Prostate gland (tissue), 2 donors: ENCODE measurements at regions not wholly inside any gene's neighbourhood (a gene's known extent, or its start where the extent isn't known, plus 50 kb on each side); places are given as distances from the start of the nearest gene placed in this dataset.

Experiments
- DNase-seq: peaks from one replicate; pipeline ENCODE4 v3.0.0-alpha.2; 2019; ENCODE audit warnings: low spot score
- H3K27ac ChIP-seq, 2 donors: fragments of 200-600 bp; sonication (generic); 2 replicates each; pipeline ENCODE4 v1.5.1; 2017 to 2019
- H3K27me3 ChIP-seq: fragments of 200-600 bp; sonication (generic); replicated peaks from 2 replicates; pipeline ENCODE4 v1.5.1; 2019; ENCODE audit not compliant: insufficient read depth
- H3K36me3 ChIP-seq, 2 donors: fragments of 200-600 bp; sonication (generic); 1 replicate in 1 of 2; 2 replicates in 1 of 2; pipeline versions ENCODE4 v1.5.1 to v1.8.1; 2017 to 2019
- H3K4me1 ChIP-seq: fragments of 200-600 bp; sonication (generic); replicated peaks from 2 replicates; pipeline ENCODE4 v1.5.1; 2019
- H3K4me3 ChIP-seq, 2 donors: fragments of 200-600 bp; sonication (generic); 2 replicates each; pipeline ENCODE4 v1.5.1; 2017 to 2019
- H3K9me3 ChIP-seq: fragments of 200-600 bp; sonication (generic); 2 replicates; pipeline ENCODE4 v1.5.1; 2017
- POLR2A ChIP-seq: fragments of 450-650 bp; IDR thresholded peaks from one replicate; pipeline ENCODE4 v1.6.1; 2016; ENCODE audit warnings: antibody characterized with exemption, mild to moderate bottlenecking
- POLR2AphosphoS5 ChIP-seq: sonication (generic); formaldehyde crosslinking; IDR thresholded peaks from one replicate; pipeline ENCODE4 v1.6.1; 2017; ENCODE audit warnings: antibody characterized with exemption
- WGBS: methylation state at CpG from one replicate; pipeline ENCODE4 v1.1.5; 2018; 5-methylcytosine and 5-hydroxymethylcytosine counted together
- intact Hi-C: fragments of 100-400 bp; cut with DNase I; formaldehyde crosslinking; loops from one replicate; pipeline ENCODE4 v1.14.2; 2022
- TF ChIP-seq, protein P1 (sequence below), 4 experiments: fragments of 200-600 bp in 2 of 4; fragments of 450-650 bp in 2 of 4; sonication (generic) in 2 of 4; IDR thresholded peaks; 1 replicate in 3 of 4; 2 replicates in 1 of 4; pipeline ENCODE4 v1.5.1; 2016 to 2019; ENCODE audit warnings: antibody characterized with exemption in 4 of 4, mild to moderate bottlenecking in 2 of 4, moderate library complexity in 2 of 4

DNA sequence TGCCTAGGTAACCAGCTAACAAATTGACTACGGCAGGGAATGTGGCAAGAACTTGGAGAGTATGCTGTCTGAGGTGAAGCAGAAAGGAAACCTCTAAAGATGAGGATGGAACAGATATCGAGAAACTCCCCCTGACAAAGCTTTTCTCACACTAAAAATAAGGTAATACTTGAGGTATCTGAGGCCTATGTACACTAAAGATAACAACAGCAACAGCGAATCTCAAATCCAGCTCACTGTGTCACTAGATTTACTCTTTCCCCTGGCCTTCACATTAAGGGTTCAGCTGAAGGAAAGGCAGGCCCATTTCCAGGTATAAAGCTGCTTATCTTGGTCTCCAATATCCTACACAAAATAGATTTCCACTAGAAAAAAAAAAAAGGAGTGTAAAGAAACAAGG lies 518.0 kb downstream of the KCNT2 start:
- no peak for TF ChIP-seq POLR2AphosphoS5
- TF ChIP-seq POLR2A, result no peak
- 90% methylated on average over 3 of the region's 3 CpGs for WGBS

DNA sequence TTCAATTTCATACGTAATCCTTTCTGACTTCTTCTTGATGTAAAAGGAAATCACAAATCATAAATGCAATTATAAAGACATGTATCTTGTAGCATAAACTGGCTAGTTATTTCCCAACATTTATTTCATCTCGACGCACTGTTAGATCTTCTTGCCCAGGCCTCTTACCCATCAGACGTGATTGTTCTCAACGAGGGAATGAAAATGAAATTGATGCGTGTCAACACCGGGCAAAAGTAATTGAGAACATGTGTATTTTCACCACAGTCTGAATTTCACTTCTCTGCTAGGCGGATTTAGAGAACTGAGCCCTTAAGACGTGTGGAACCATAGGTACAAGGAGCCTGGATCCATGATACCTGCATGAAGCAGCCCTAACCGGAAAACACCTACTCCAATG lies 519.7 kb downstream of the KCNT2 start:
- Histone ChIP-seq H3K9me3 (no peaks in the 10 kb centered on the region), H3K27me3 (no peaks in the 10 kb centered on the region), H3K36me3 (no peaks in the 10 kb centered on the region), H3K4me1 (no peaks in the 10 kb centered on the region), H3K27ac (no peak overlapping the region), H3K4me3 (no peak overlapping the region)
- no peak for DNase-seq
- intact Hi-C loops, result no loop called here
- 93% methylated on average over 10 of the region's 10 CpGs for WGBS
- TF ChIP-seq POLR2A, result no peak
- TF ChIP-seq, protein P1, sequence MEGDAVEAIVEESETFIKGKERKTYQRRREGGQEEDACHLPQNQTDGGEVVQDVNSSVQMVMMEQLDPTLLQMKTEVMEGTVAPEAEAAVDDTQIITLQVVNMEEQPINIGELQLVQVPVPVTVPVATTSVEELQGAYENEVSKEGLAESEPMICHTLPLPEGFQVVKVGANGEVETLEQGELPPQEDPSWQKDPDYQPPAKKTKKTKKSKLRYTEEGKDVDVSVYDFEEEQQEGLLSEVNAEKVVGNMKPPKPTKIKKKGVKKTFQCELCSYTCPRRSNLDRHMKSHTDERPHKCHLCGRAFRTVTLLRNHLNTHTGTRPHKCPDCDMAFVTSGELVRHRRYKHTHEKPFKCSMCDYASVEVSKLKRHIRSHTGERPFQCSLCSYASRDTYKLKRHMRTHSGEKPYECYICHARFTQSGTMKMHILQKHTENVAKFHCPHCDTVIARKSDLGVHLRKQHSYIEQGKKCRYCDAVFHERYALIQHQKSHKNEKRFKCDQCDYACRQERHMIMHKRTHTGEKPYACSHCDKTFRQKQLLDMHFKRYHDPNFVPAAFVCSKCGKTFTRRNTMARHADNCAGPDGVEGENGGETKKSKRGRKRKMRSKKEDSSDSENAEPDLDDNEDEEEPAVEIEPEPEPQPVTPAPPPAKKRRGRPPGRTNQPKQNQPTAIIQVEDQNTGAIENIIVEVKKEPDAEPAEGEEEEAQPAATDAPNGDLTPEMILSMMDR (IDR thresholded peaks at IDR 0.05), result no peak
- no peak for TF ChIP-seq POLR2AphosphoS5

More for the DNA sequence above, 518.0 kb downstream of the KCNT2 start:
- H3K27me3 ChIP-seq, result no peaks in the 10 kb centered on the region
- no peak overlapping the region for H3K27ac ChIP-seq
- no peaks in the 10 kb centered on the region for H3K4me1 ChIP-seq
- H3K9me3 ChIP-seq, result no peaks in the 10 kb centered on the region
- no peaks in the 10 kb centered on the region for H3K36me3 ChIP-seq
- intact Hi-C loops, result no loop called here
- DNase-seq, result no peak
- H3K4me3 ChIP-seq, result no peak overlapping the region

DNA sequence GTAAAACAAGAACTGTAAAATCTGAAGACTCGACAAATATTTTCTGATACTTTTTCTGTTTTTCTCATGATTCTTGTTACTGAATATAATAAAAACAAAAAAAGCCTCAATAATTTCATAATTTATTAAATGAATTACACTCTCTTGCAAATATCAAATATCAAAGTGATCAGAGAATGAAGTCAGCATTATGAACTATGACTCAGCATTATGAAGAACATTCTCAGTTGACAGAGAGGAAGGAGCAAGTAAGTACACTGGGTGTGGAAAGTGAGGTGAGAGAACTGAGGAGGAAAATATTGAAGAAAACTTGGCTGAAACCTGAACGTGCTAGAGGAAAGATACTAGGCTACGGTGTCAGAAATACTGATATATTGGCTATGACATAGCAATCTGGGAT lies 529.5 kb downstream of the KCNT2 start:
- Histone ChIP-seq H3K4me1 (no peaks in the 10 kb centered on the region), H3K4me3 (no peak overlapping the region), H3K9me3 (no peaks in the 10 kb centered on the region), H3K27ac (no peak overlapping the region), H3K36me3 (no peaks in the 10 kb centered on the region), H3K27me3 (no peaks in the 10 kb centered on the region)
- TF ChIP-seq POLR2AphosphoS5, result no peak
- TF ChIP-seq, protein P1 (IDR thresholded peaks at IDR 0.05), result no peak
- TF ChIP-seq POLR2A, result no peak
- DNase-seq, result no peak
- 86% methylated on average over 3 of the region's 3 CpGs for WGBS
- intact Hi-C loops, result no loop called here

DNA sequence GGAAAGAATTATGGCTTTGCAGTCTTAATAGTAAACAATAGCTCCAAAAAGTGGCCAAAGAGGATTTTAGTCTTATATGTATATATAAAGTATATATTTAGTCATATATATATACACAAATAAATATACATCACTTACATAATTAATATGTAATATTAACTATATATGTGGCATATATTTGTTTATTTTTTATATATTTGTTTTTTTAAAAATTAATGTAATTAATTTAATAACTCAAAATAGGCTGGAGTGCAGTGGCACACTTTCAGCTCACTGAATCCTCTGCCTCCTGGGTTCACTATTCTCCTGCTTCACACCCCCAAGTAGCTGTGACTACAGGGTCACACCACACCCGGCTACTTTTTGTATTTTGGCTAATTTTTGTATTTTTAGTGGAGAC lies 532.6 kb downstream of the KCNT2 start:
- Histone ChIP-seq H3K27ac (no peak overlapping the region), H3K9me3 (no peaks in the 10 kb centered on the region), H3K27me3 (no peaks in the 10 kb centered on the region), H3K4me1 (no peaks in the 10 kb centered on the region), H3K4me3 (no peak overlapping the region), H3K36me3 (no peaks in the 10 kb centered on the region)
- no peak for DNase-seq
- intact Hi-C loops, result no loop called here
- 90% methylated on average over 1 of the region's 1 CpG for WGBS
- TF ChIP-seq, protein P1 (IDR thresholded peaks at IDR 0.05), result no peak
- TF ChIP-seq POLR2AphosphoS5 (no peak), POLR2A (no peak)

DNA sequence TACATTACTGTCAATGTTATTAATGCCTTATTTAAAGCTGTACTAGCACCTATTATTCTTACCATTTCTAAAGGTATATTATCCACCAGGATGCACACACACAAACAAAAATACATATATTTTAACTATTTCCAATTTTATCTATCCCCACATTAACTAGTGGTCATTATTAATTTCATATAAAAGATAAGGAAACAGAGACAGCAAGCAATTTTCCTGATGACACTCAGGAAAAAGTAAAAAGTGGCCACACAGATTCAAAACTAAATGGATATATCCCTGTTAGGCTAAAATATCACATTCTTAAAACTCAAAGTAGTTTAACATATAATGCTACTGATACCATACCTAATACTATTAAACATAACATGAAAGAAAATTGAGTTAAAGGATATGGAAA lies 534.1 kb downstream of the KCNT2 start:
- Histone ChIP-seq H3K27me3 (no peaks in the 10 kb centered on the region), H3K4me1 (no peaks in the 10 kb centered on the region), H3K36me3 (no peaks in the 10 kb centered on the region), H3K9me3 (no peaks in the 10 kb centered on the region), H3K4me3 (no peak overlapping the region), H3K27ac (no peak overlapping the region)
- intact Hi-C loops, result no loop called here
- no peak for DNase-seq
- TF ChIP-seq POLR2A (no peak), POLR2AphosphoS5 (no peak)
- TF ChIP-seq, protein P1 (IDR thresholded peaks at IDR 0.05), result no peak
